Activated CD4-positive, CD25-positive, alpha-beta regulatory T cell treated with anti-CD3 and anti-CD28 coated beads, Interleukin-2, amount 50 U/mL, for 72 hours (primary cell): ENCODE measurements at regions not wholly inside any gene's neighbourhood (a gene's known extent, or its start where the extent isn't known, plus 50 kb on each side); places are given as distances from the start of the nearest gene placed in this dataset.
"Not testable (repeated sequence)": the region's sequence is repeated elsewhere in the genome, so short reads cannot be mapped to it uniquely, and the experiment has no call there.

Experiments used
- DNase-seq: peaks from one replicate; pipeline ENCODE4 v3.0.0; 2021

DNA sequence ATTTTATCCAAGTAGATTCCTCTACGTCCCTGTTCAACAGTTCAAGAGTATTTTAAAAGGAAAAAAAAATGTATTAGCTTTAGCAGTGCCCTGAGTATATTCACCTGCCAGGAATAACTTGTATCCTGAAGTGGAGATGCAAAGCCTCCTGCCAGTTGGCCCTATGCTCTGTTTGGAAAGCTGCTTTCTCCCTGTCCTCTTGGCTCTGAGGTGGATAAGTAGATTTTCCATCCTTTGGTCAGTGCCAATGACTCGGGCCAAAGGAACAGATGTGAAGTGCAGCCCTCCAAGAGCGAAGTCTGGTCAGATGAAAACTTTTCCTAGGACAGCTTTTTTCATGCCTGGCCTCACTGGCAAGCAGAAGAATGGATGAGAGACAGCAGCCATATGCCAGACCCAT lies 839.9 kb upstream of the TENM4 start:
- no peak for DNase-seq

DNA sequence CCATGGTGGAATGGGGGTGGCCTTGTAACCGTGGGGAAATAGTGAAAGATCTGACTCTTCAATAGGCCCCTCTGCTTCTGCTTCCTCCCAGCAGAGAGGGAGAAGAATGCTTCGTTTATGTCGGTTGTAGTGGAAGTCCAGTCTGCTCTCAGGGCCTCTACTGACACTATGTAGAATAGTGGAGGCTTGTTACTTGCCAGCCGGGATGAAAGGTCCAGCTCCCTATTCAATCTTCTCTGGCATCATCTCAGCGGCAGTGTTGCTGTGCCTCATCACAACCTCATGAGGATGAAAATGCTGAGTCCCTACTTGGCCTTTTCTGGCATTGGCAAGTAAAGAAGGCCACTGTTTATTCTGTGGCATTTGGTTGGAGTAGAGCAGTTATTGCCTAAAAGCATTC lies 820.9 kb upstream of the TENM4 start:
- no peak for DNase-seq

DNA sequence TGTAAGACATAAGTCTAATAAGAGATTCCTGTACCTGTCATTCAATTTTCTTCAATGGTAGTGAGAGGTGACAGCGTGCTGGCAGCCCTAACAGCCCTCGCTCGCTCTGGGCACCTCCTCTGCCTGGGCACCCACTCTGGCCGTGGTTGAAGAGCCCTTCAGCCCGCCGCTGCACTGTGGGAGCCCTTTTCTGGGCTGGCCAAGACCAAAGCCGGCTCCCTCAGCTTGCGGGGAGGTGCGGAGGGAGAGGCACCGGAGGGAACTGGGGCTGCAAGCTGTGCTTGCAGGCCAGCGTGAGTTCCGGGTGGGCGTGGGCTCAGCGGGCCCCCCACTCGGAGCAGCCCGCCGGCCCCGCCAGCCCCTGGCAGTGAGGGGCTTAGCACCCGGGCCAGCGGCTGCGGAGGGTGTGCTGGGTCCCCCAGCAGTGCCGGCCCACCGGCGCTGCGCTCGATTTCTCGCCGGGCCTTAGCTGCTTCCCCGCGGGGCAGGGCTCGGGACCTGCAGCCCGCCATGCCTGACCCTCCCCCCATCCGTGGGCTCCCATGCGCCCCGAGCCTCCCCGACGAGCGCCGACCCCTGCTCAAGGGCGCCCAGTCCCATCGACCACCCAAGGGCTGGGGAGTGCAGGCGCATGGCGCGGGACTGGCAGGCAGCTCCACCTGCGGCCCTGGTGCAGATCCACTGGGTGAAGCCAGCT lies 816.6 kb upstream of the TENM4 start:
- not testable (repeated sequence) for DNase-seq

DNA sequence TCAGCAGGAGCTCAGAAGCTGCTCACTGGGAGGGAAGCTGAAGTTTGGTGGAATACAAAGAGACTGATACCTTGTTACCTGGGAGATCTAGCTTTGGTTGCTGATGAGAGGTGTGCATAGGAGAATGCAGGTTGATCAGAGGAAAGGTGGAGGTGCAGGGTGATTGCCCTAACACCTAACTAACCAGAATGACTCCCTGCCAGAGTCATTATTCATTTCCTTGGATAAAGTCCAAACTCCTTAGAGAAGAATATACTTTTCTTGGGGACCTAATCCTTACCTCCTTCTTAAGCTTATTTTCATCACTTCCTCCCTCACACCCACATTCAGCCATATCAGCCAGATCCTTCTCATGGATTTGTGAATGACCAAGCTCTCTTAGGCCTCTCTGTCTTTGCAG lies 814.2 kb upstream of the TENM4 start:
- DNase-seq, result no peak

DNA sequence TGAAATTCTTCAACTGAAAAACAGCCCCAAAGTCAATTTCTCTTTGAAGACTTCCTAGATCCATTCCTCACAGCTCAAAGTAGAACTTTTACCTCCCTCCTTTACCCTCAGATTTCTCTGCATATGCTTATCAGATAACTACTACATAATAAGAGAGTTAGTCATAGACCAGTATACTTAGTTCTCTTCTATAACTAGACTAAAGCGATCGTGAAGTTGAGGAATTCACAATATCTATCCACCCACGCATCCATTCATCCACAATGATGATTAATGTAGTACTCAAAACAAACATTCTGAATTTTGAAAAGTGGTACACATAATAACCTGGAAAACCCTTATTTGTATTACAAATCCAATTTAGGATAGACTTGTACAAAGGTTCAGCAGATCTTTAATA lies 800.9 kb upstream of the TENM4 start:
- DNase-seq, result no peak

DNA sequence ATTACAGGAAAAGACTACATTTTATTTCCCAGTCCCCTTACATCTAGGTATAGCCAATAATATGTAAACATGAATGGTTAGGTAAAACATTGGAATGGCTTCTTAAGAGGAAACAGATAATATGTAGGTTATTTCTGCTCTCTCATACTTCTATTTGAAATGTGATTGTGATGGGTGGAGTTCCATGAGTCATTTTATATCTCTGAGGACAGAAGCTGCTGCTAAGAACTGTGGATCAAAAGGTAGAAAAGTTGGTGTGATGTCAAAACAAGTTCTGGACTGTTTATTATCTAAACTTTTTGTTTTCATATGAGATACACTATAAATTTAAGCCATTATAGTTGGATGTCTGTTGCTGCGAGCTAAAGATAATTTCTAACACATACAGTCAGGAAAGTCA lies 799.4 kb upstream of the TENM4 start:
- DNase-seq, result no peak

DNA sequence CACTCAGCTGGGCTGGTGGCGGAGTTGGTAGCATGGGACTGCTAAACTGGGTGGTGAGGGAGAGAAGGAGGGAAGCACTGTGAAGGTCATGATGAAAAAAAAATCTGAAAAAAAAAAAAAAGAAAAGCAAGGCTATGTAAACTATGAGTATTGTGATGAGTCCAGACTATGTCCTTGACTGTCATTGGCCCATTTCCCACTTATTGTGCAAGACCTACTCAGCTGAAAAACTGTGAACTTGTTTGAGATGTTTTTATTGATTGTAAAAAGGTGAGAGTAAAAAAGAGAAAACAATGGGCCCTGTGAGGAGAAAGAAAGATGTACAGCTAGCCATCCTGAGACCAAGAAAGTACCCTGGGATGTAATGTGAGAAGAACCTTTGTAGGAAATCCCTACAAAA lies 798.4 kb upstream of the TENM4 start:
- DNase-seq, result no peak

DNA sequence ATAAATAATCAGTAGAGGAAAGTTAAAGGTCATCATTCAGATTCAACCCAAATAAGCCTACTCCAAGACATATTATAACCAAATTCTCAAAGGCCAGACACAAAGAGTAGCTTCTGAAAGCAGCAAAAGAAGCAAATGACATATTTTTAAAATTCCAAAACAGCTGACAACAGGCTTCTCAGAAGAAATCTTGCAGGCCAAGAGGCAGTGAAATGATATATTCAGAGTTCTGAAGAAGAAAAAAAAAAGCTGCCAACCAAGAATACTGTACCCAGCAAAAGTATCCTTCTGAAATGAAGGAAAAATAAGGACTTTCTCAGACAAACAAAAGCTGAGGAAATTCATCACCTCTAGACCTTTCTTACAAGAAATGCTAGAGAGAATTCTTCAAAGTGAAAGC lies 787.1 kb upstream of the TENM4 start:
- DNase-seq, result no peak

DNA sequence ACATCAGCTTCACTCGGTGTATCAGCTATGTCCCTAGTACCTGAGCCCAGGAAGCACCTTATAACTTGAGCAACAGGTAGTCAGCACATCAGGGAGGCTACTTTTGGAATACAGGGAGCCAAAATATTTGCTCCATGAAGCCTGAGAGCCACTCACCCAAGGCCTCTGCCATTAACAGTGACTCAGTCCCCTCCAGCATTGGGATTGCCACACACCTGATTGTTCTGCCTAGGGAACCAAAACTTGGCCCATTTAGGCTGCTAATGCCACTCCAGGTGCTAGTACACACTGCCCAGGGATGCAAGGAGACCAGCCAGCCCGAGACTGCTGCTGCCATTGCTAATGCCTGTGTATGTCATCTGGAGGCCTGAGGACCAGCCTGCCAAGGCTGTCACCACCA lies 773.6 kb upstream of the TENM4 start:
- DNase-seq, result no peak

DNA sequence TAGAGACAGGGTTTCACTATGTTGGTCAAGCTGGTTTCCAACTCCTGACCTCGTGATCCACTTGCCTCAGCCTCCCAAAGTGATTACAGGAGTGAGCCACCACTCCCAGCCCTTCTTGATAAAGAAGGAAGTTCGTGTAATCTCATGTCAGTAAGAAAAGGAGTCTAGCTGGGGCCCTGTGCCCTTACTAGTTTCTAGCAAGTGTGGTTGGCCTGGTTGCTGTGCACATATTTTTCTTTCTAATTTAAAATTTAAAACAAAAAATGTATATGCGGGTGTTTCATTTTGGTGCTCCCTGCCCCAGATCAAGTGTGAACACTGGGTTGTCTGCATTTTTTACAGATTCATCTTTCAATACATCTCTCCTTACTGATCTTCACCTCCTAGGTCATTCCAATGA lies 770.8 kb upstream of the TENM4 start:
- DNase-seq, result no peak

DNA sequence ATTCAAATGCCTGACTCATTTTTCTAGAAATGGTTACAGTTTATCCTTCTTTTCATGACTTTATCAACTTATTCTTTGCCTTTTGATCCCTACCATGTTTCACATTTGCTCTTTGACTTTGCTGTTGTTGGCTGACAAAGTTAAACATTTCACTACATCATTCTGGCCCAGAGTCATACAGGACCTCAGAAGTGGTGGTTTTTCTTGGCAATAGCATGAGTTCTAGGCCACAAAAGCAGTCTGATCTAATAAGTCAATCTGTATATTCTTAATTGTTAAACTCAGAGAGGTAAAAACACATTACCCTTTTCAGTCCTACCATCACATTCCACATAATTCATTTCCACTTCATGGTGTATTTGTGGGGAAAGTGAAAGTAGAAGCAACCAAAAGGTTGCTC lies 763.2 kb upstream of the TENM4 start:
- DNase-seq, result no peak

DNA sequence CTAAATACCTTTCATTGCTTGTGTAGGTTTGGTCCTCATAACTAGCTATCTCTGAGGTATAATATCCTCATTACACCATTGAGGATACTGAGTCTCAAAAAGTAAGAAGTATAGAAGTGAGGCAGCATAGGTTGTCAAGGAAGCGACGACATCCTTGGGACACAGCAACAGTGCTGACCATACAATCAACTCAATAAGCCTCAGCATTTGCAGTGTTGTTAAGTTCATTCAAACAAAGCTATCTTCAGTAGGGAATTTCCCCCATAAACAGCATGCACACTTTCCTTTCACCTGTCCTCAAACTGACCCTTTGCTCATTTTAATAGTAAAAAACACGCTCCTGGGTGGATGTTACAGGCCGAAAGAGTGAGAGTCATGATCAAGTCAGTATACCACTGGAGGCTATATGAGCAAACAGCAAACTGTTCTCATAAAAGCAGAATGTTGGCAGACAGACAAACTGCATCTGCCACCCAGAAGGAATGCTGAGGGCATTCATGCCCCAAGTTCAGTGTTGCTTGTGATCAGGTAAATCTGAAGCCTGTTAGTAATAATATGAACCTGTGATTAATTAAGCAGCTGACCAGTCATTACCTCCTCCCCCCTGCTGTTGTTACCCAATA lies 756.2 kb upstream of the TENM4 start:
- DNase-seq, result no peak

DNA sequence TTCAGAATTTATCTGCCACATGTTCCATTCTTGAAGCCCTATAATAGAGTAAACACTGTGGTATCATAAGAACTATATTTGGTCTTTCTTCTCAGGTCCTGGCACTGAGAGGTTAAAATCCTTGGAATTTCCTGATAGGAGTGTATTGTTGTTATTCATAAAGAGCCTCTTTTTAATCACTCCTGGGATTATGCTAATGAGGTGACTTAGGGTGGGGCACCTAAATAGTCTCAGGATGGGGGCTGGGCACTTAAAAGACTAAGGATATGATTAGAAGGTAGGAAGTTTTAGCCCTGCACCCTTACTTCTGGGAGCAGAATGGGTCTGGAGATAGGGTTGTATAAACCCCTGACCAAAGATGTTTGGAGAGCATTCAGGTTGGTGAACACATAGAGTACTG lies 755.2 kb upstream of the TENM4 start:
- DNase-seq, result no peak

DNA sequence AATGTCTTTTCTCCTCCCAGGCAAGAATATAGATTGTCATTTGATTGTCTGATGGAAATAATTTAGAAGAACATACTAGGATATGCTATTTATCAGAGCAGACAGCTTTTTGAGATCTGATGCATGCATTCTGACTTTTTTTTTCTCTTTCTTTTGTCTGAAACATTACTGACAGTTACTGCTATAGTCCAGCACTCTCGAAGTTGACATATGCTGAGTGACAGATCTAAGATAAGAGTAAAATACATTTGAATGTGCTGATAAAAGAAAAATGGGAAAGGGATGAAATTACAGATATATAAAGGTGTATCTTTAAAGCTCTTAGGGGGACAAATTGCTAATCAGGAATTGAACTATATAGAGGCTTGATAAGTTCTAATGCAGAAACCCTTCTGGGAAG lies 753.8 kb upstream of the TENM4 start:
- no peak for DNase-seq

DNA sequence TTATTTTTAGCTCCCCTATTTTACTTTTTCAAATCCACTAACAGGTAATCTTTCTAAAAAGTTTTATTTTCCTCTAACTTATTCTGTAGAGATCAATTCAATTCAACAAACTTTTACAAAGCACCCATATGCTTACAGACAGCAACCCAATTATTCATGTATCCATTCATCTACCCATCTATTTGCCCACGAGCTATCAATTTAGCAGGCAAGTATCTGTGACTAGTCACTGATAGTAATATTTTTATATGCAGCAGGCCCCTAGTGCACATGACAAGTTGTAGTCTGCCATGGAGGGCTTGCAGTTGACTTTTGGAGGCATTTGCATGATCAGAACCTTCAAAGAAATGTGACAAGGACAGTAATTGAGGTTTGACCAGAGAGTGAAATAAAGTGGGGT lies 753.2 kb upstream of the TENM4 start:
- DNase-seq, result no peak

DNA sequence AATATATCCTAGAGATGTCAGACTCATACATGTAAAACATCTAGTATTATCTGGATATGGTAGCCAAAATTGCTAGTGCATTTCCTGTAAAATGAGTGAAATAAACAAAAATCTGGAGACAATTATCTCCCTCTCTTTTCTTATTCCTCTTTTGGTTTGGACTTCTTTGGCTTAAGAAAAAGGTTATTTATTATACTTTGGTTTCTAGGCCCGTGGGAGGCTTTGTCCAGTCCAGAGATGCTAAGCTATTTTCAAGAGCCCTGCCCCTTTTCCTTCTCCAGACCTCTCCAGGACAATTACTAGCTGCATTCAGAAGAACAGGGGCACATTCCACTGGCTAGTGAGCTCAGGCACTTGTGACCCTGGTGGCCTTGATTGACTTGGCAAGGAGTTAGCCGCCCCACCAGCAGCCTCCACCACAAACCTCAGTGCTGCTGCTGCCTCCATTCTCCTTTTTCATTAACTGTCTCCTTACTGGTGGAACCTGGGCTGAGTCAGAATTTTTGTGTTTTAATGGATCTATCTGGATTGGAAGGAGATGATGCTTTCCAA lies 747.3 kb upstream of the TENM4 start:
- DNase-seq, result no peak

DNA sequence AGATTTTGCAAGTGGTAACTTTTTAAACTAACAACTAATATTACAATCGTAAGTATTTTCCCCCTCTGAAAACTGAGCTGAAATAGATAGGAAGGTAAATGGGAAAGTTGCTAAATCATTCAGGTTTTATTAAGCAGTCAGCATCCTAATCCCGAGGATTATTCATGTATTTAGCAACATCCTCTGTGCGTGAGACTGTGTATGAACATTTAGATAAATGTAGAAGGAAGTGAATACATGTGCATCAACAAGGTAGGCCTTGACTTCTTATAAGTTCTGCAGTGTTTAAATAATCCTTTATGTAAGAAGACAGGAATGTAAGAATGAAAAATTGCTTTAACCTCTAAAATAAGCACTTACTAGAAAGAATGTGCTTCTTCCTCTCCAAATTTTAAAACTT lies 745.9 kb upstream of the TENM4 start:
- DNase-seq, result no peak

DNA sequence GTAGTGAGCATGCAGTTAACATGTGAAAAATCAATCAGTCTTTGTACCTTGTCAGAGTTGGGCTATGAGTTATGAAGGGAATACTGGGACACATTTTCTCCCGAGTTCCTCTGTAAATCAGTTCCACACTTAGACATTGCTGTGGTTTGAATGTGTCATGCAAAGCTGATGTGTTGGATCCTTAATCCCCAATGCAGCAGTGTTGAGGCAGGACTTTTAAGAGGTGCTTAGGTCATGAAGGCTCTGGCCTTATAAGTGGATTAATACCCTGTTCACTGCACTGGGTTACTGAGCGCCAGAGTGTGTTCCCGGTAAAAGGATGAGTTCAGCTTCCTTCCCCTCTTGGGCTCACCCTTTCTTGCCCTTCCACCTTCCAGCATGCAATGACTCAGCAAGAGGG lies 742.1 kb upstream of the TENM4 start:
- no peak for DNase-seq

DNA sequence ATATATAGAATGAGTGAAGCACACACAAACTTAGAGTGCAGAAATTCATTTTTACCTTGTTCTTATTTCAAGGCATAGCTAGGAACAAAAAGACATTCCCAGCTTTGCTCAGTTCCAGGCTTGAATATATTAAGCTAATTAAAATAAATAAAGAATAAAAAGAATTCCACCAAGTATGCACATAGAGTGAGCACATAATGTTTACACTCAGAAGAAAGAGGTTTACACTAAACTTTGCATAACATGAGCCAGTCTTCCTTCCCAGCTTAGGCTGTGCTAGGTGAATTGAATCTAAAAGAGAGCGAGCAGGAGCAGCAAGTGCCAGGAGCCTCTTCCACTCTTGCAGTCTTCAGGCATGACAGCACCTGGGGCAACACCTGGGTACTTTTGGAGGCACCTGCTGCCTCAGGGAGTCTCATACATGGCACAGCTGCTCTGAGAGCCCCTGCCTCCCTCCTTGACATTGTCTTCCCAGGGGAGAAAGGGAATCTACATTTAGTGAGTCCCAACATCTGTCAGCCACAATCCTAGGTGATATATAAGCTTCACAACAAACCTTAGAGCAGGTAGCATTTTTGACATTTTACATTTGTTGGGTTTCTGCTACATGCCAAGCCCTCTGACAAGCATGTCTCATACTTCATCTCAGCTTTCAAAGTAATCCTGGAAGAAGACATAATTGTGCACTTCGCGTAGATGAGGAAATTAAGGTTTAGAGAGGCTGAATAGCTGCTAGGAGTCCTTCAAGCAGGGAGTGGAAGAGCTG lies 732.7 kb upstream of the TENM4 start:
- no peak for DNase-seq

DNA sequence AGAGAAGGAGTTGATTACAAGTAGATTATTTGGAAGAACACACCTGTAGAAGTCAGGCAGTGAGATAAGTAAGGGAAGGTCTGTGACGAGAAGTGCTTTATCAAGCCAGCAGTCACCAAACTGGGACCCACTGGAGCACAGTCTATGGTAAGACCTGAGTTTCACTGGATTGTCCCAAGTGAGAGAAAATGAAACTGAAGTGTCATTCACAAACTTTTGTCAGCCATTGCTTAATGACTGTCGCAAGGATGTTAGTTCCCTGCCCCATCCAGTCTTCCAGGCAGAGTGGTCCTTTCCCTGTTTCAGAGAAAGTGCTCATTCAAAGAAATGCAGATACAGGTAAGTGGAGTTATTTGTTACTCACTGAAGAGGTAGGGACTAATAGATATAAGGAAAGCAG lies 728.0 kb upstream of the TENM4 start:
- DNase-seq, result no peak

DNA sequence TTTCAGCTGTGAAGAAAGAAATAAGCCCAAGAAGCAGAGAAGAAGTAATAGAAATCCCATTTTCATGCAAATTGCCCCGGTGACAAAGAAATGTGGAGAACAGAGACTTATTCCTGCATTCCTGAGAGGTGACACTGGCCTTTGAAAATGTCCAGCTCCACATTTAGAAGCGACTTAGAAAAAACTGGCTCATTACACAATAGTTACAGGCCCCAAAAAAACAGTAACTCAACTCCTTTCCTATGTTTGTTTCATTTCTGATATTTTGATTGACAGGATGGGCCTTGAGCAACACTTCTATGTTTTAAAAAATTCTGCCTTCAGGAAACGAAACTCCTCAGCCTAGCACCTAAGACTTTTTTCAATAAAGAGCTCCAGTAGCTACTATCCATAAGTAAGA lies 726.9 kb upstream of the TENM4 start:
- no peak for DNase-seq

DNA sequence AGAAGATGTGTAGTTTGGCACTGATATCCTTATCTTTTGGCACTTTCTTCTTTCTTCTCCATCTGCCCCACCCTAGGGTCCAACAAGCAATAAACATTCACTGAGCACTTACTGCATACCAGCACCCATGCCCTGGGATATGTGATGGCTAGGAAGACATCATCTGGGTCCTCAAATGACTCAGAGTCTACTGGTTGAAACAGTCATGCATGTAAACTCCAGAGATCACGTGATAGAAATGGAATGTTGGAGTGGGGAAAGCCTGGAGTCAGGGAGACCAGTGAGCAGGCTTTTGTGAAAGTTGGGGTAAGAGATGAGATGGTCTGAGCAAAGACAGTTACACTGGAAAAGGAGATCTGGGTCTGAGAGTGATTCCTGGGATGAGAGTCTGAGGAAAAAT lies 724.9 kb upstream of the TENM4 start:
- DNase-seq, result no peak

DNA sequence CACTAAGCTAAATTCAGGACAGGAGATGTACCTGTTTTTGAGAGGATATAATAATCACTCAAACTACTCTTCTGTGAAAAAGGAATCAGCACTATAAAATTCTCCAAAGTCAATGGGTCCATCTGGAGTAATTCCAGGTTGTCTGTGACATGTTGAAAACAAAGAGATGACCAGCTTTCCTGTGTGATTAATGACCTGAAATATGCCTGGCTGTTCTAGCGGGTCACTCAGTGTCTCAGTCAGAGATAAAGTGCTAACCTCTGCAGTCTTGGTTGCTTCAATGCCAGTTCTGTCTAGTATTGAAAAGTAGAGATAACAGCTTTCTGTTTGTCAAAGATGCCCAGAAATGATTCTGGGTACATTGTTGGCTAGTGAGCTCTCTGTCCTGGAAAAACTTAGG lies 722.6 kb upstream of the TENM4 start:
- DNase-seq, result no peak

DNA sequence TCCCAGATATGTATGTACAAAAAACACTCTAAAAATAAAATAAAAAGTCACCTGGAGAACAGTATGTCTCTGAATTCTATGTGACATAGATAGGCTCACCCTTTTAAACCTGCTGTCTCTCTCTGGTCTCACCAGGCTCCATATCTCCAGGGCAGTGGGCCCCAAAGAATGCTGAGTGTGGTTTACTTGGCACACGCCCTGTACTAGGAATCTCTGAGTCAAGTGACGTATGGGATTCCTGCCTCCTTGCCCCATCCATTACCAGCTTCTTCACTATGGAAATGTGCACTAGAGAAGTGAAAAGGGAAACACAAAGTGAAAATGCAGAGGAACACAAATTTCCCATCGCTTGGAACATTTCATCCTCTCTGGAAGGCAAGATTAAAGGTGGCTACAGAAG lies 722.2 kb upstream of the TENM4 start:
- no peak for DNase-seq
